MCF 10A (cell line): ENCODE measurements at regions not wholly inside any gene's neighbourhood (a gene's known extent, or its start where the extent isn't known, plus 50 kb on each side); places are given as distances from the start of the nearest gene placed in this dataset.

Experiments
- BruUV-seq: library from RNA; stranded (reverse); fragments of 400-500 nt; replicated peaks from 2 replicates; lab custom pipeline; 2021; lab: Mats Ljungman, UMichigan
- CTCF ChIA-PET: fragments of 300-600 bp; sonication (Branson Sonifier 250); formaldehyde crosslinking; extraction: SDS; loops from one replicate; lab custom pipeline; 2021; ENCODE audit warnings: antibody characterized with exemption, inconsistent platforms; lab: Yijun Ruan, JAX
- POLR2A ChIA-PET: fragments of 300-600, 350-650 bp; sonication (Branson Sonifier 250); formaldehyde crosslinking; extraction: SDS; loops from one replicate; lab custom pipeline; 2020; ENCODE audit warnings: antibody characterized with exemption, inconsistent platforms; lab: Yijun Ruan, JAX
- DNase-seq: peaks from one replicate; pipeline ENCODE4 v3.0.0-alpha.2; 2018; ENCODE audit not compliant: unreplicated experiment
- H3K27ac Mint-ChIP-seq: one replicate; pipeline ENCODE4 v1.8.0; 2022; ENCODE audit warnings: mild to moderate bottlenecking, low read depth, mixed read lengths; ENCODE audit not compliant: unreplicated experiment
- H3K27me3 Mint-ChIP-seq: one replicate; pipeline ENCODE4 v1.8.0; 2022; ENCODE audit warnings: mixed read lengths; ENCODE audit not compliant: insufficient read depth, unreplicated experiment
- H3K36me3 Mint-ChIP-seq: one replicate; pipeline ENCODE4 v1.8.0; 2022; ENCODE audit warnings: mild to moderate bottlenecking, moderate library complexity, mixed read lengths; ENCODE audit not compliant: insufficient read depth, unreplicated experiment
- H3K4me1 Mint-ChIP-seq: one replicate; pipeline ENCODE4 v1.8.0; 2022; ENCODE audit warnings: mixed read lengths; ENCODE audit not compliant: insufficient read depth, unreplicated experiment
- H3K4me3 Mint-ChIP-seq: one replicate; pipeline ENCODE4 v1.8.0; 2022; ENCODE audit warnings: mild to moderate bottlenecking, moderate library complexity, mixed read lengths; ENCODE audit not compliant: unreplicated experiment
- H3K9me3 Mint-ChIP-seq: one replicate; pipeline ENCODE4 v1.8.0; 2022; ENCODE audit warnings: mixed read lengths; ENCODE audit not compliant: unreplicated experiment
- CTCF ChIP-seq: fragments of 200-600 bp; IDR thresholded peaks from one replicate; pipeline ENCODE4 v1.8.0; 2022; ENCODE audit warnings: antibody characterized with exemption, mild to moderate bottlenecking; ENCODE audit not compliant: unreplicated experiment
- intact Hi-C: fragments of 100-400 bp; cut with micrococcal nuclease; formaldehyde crosslinking; loops from 2 replicates; pipeline ENCODE4 v1.14.1; 2022

DNA sequence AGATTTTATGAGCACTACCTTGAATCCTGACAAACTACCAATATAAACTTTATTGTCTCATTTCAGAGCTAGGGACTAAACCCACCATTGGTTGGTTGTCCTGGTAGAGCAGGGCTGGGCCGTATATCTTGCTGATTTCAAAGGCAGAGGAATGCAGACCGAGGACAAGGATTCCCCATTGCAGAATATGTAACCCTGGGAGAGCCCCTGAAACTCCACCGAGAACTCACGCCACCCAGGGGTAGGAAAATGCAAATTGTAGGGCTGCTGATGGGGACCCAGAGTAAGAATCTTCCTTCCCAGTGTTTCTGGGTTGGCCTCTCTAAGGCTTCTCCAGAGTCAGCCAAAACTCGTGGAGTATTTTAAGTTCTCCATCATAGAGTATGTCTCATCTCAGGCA is 235.3 kb downstream of the ABHD5 start:
- Mint-ChIP-seq H3K27me3 (peaks cover 11% of the 10 kb centered on the region), H3K4me1 (no peaks in the 10 kb centered on the region), H3K9me3 (peaks cover 7% of the 10 kb centered on the region), H3K36me3 (no peaks in the 10 kb centered on the region), H3K4me3 (no peak overlapping the region), H3K27ac (no peak overlapping the region)
- intact Hi-C loops, result no loop called here
- TF ChIP-seq CTCF, result no peak
- POLR2A ChIA-PET, result interaction anchor here (0.7 kb wide), 1 partner anchor 219 kb away, joined by 4 read pairs; no protein-coding TSS in a partner anchor
- BruUV-seq, result no TSS peak
- no peak for DNase-seq
- CTCF ChIA-PET, result interaction anchor here (0.6 kb wide), 1 partner anchor 197 kb away, joined by 3 read pairs; no protein-coding TSS in a partner anchor

GRCh38 chr3:43932921-43933320 is 242.2 kb downstream of the ABHD5 start:
- Mint-ChIP-seq H3K4me3 (no peak overlapping the region), H3K27ac (no peak overlapping the region)
- CTCF ChIA-PET, result no interaction called here

DNA sequence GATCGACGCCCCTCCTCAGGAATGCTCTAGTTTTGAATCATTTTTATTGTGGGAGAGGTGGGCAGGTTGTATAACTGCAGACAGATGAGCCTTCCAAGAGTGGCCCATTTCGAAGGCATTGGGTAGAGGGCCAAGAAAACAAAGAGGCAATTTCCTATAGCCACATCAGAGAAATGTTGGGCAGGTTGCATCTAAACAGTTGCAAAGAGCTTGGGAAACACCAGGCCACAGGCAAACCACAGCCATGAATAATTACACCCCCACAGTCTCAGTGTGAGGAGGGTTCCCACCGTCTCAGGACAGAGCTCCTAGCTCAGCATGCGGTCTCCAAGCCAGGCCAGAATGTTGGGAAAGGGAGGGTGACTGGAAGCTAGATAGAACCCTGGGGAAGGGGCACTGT is 257.3 kb downstream of the ABHD5 start:
- Mint-ChIP-seq H3K4me3 (no peak overlapping the region), H3K9me3 (no peaks in the 10 kb centered on the region), H3K27me3 (peaks cover 11% of the 10 kb centered on the region), H3K36me3 (no peaks in the 10 kb centered on the region), H3K27ac (no peak overlapping the region), H3K4me1 (no peaks in the 10 kb centered on the region)
- DNase-seq, result peak; percentile 33
- TF ChIP-seq CTCF, result no peak
- intact Hi-C loops, result no loop called here
- CTCF ChIA-PET, result interaction anchor here (0.6 kb wide), 1 partner anchor 23 kb away, joined by 3 read pairs; no protein-coding TSS in a partner anchor
- POLR2A ChIA-PET, result no interaction called here
- BruUV-seq, result no TSS peak

More at GRCh38 chr3:43932921-43933320, 242.2 kb downstream of the ABHD5 start:
- POLR2A ChIA-PET, result no interaction called here
- TF ChIP-seq CTCF, result no peak
- BruUV-seq, result no TSS peak
- no peaks in the 10 kb centered on the region for H3K4me1 Mint-ChIP-seq
- no peak for DNase-seq
- H3K9me3 Mint-ChIP-seq, result peaks cover 7% of the 10 kb centered on the region
- intact Hi-C loops, result no loop called here
- no peaks in the 10 kb centered on the region for H3K36me3 Mint-ChIP-seq
- peaks cover 23% of the 10 kb centered on the region for H3K27me3 Mint-ChIP-seq

GRCh38 chr3:43949594-43949993 is 258.9 kb downstream of the ABHD5 start:
- H3K9me3 Mint-ChIP-seq, result no peaks in the 10 kb centered on the region
- POLR2A ChIA-PET, result interaction anchor here (0.6 kb wide), 1 partner anchor 500 kb away, joined by 3 read pairs; no protein-coding TSS in a partner anchor

More at GRCh38 chr3:43949594-43949993, 258.9 kb downstream of the ABHD5 start:
- CTCF ChIA-PET, result no interaction called here
- no peak for TF ChIP-seq CTCF
- BruUV-seq, result no TSS peak
- H3K36me3 Mint-ChIP-seq, result no peaks in the 10 kb centered on the region
- intact Hi-C loops, result no loop called here
- no peak for DNase-seq
- no peak overlapping the region for H3K4me3 Mint-ChIP-seq
- no peaks in the 10 kb centered on the region for H3K4me1 Mint-ChIP-seq
- no peak overlapping the region for H3K27ac Mint-ChIP-seq
- peaks cover 9% of the 10 kb centered on the region for H3K27me3 Mint-ChIP-seq
